ENCODE measurements at regions not wholly inside any gene's neighbourhood (a gene's known extent, or its start where the extent isn't known, plus 50 kb on each side); places are given as distances from the start of the nearest gene placed in this dataset.
"Not testable (repeated sequence)": the region's sequence is repeated elsewhere in the genome, so short reads cannot be mapped to it uniquely, and the experiment has no call there.

DNA sequence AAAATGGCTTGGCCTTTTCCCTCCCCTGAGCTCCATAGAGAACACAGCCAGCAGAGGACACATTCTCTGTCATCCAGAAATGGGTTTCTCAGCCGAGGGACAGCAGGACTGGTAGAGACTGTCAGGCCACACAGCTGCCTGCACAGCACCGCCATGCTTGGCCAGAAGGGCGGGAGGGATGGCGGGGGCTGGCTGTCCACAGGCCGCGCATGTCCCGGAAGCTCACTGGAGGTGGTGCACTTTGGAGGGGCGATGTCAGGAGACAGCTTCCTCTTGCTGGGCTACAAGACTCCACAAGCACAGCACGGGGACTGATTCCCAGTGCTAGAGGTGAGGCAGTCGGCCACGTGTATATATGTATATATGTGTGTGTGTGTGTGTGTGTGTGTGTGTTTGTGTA, 125.3 kb downstream of the GOLGA6L4 start:
- not testable (repeated sequence) for DNase-seq (ENCODE audit: low read depth in 2 of 2)

DNA sequence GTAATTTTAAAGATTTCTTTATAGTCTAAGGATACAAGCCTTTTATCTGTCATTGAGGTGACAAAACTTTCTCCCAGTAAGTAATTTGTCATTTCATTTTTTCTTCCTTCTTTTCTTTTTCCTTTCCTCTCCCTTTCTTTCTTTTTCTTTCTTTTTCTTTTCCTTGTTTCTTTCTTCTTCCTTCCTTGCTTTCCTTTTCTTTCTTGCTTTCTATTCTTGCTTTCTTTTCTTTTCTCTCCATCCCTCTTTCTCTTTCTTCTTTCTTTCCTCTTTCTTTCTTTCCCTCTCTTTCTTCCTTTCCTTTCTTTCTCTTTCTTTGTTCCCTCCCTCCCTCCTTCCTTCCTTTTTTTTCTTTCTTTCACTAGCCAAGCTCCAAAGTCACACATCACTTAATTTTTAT, 148.8 kb downstream of the GOLGA6L4 start:
- DNase-seq (ENCODE audit: low read depth in 2 of 2) = not testable (repeated sequence)

DNA sequence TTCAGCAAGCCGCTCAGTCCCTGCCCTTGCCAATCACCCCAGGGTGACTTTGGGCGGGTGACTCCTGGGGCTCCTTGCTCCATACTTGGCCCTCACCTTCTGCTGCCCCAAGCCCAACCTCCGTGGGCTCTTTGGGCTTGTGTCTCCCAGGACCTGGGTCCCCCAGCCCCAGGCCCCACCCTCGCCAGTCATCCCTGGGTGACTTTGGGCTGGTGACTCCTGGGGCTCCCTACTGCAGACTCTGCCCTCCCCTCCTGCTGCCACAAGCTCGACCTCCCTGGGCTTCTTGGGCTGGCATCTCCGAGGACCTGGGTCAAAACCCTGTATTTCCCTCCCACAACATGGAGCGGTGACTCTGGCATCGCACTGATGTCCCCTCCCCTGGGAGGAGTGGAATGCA, 151.5 kb downstream of the GOLGA6L4 start:
- no peak for DNase-seq (ENCODE audit: low read depth in 2 of 2)

DNA sequence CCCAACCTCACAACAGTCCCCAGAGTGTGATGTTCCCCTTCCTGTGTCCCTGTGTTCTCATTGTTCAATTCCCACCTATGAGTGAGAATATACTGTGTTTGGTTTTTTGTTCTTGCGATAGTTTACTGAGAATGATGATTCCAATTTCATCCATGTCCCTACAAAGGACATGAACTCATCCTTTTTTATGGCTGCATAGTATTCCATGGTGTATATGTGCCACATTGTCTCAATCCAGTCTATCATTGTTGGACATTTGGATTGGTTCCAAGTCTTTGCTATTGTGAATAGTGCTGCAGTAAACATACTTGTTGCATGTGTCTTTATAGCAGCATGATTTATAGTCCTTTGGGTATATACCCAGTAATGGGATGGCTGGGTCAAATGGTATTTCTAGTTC, 152.6 kb downstream of the GOLGA6L4 start:
- not testable (repeated sequence) for DNase-seq (ENCODE audit: low read depth in 2 of 2)

DNA sequence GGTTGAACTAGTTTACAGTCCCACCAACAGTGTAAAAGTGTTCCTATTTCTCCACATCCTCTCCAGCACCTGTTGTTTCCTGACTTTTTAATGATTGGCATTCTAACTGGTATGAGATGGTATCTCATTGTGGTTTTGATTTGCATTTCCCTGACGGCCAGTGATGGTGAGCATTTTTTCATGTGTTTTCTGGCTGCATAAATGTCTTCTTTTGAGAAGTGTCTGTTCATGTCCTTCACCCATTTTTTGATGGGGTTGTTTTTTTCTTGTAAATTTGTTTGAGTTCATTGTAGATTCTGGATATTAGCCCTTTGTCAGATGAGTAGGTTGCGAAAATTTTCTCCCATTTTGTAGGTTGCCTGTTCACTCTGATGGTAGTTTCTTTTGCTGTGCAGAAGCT, 153.1 kb downstream of the GOLGA6L4 start:
- DNase-seq (ENCODE audit: low read depth in 2 of 2) = not testable (repeated sequence)

DNA sequence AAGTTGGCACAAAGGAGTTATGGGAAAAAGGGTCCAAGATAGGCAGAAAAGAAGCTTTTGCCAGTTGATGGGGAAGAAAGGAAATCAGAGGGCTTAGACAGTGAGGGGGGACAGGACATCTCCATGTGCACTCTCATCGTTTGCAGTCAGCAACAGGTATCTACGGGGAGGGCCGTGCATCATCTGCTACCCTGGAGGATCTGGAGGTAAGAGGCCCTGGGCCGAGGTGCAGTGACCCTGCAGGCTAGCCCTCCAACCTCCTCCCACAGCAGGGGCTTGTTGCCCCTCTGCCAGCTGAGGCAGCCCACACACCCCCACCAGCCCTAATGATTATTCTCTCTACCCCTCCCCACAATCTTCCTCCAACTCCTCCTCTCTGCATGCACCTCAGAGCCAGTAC, 154.8 kb downstream of the GOLGA6L4 start:
- DNase-seq (ENCODE audit: low read depth in 2 of 2) = not testable (repeated sequence)

DNA sequence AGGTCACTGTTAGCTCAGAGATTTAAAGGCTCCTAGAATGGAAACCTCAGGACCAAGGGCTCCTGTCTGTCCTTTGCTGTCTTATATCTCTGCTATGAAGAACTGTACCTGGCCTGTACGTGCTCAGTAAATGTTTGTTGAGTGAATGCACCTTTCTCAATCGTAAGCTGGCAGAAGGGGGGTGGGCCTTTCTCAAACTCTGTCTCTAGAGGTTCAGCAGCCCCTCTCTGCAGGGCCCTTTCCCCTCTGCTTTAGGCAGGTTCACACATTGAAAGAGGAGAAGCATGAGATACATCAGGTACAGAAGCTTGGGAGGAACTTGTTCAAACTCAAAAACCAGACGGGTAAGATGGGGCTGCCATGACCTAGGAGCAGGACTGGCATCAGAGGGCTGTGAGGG, 155.6 kb downstream of the GOLGA6L4 start:
- DNase-seq (ENCODE audit: low read depth in 2 of 2) = no peak

DNA sequence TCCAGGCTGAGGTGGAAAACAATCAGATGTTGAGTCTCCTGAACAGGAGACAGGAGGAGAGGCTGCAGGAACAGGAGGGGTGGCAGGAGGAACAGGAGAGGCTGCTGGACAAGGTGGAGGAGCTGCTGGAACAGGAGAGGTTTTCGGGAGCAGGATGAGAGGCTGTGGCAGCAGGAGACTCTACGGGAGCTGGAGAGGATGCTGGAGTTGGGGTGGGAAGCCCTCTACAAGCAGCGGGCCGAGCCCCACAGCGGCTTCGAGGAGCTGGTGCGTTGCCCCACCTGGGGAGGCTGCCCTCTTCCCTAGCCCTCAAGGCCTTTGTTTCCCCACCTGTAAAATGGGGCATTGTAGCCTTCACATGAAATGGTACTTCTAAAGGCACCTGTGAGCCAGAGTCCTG, 156.4 kb downstream of the GOLGA6L4 start:
- DNase-seq (ENCODE audit: low read depth in 2 of 2) = not testable (repeated sequence)

DNA sequence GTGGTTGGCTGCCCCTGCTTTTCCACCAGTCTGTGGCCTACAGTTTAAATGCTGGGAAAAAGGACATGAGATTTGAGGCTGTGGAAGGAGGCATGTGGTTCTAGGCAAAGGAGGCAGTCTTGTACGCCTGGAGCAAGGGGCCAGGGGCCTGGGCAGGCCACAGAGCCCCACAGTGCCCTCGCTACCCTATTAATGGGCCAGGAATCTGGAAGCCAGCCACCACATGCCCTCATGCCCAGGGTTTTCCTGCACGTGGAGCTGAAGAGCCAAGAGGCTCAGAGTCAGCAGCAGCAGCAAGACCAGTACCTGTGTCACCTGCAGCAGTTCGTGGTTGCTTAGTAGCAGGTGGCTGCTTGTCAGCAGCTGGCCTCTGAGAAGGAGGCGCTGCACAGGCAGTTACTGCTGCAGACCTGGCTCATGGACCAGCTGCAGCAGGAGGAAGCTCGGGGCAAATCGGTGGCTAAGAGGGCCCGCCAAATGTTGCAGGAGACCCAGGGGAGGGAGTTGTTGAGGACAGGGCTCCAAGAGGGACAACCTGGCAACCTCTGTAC, 157.9 kb downstream of the GOLGA6L4 start:
- not testable (repeated sequence) for DNase-seq (ENCODE audit: low read depth in 2 of 2)

DNA sequence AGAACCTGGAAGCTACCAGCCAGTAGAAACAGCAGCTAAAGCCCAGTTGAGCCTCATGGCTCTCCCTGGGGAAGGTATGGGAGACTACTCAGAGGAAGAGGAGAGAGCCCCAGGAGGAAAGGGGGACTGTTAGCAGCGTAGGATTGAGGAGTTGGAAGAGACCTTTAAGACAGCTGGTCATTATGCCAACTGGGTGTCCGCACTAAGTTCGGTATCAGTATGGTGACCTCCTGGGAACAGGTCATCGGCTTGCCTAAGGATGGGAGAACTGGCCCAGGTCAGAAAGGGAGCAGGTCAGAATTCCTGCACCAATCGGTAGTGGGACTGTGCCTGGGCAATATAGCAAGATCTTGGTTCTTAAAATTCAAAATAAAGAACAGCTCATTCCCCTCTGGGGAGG, 158.4 kb downstream of the GOLGA6L4 start:
- not testable (repeated sequence) for DNase-seq (ENCODE audit: low read depth in 2 of 2)

DNA sequence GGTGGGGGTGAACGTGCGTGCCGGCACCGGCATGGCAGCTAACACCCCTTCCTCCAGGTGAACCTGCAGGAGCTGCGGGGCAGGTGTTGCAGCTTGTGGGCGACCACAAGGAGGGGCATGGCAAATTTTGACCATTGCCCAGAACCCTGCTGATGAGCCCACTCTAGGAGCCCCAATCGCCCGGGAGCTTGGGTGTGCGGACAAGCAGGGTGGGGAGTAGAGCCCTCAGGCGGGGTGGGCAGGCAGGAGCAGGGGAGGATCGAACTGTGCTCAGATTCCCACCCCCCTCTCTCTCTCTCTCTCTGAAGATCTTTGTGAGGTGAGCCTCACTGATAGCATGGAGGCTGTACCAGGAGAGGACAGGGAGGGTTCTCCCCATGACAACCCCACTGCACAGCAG, 159.8 kb downstream of the GOLGA6L4 start:
- DNase-seq (ENCODE audit: low read depth in 2 of 2) = not testable (repeated sequence)

DNA sequence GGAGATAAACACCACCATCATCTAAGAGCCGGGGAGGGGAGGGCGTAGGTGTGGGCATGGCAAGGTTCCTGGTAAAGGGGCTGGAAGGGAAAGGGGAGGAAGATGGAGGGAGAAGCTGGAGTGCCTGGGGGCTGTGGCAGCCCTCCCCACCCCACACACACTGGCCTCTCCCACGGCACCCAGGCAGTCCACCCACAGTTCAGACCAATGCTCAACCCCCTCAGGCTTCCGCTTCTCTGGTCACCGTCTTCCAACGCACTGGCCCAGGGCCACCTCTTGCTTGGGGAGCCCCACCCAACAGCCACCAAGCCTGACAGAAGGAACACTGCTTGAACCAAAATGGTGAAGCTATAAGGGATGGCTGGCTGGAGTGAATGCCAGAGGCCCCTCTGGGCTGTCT, 160.3 kb downstream of the GOLGA6L4 start:
- not testable (repeated sequence) for DNase-seq (ENCODE audit: low read depth in 2 of 2)

DNA sequence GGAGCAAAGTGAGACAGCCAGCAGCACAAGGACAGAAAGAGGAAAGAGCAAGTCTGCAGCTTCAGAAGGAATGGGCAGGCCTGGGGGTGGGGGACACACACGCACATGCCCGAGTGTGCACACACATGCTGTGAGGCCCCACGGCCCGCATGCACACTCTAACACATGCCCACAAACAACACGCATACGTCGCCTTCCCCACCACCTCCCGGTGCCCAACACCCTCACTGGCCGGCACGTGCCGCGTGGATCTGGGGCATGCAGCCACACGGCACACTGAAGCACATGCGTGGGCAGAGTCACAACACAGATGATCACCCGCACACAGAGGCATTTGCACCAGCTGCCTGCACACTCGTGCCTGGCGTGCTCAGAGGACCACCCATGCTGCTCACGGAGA, 161.5 kb downstream of the GOLGA6L4 start:
- not testable (repeated sequence) for DNase-seq (ENCODE audit: low read depth in 2 of 2)

DNA sequence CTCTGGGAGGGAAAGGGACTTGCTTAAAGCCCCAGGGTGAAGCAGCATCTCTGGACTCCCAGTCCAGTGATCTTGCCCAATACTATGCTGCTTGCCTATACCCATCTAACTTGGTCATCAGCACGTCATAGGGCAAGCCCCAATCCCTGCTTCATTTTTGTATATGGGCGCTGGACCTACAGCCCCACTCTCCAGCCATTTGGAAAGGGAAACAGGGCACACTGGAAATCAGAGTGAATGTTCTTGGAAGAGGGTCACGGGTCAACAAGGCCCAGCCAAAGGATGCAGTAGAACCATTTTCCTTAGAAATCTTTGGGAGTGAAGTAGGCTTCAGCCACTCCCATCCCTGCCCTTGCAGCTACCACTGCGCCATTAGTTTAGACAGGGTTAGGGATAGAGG, 162.5 kb downstream of the GOLGA6L4 start:
- not testable (repeated sequence) for DNase-seq (ENCODE audit: low read depth in 2 of 2)

DNA sequence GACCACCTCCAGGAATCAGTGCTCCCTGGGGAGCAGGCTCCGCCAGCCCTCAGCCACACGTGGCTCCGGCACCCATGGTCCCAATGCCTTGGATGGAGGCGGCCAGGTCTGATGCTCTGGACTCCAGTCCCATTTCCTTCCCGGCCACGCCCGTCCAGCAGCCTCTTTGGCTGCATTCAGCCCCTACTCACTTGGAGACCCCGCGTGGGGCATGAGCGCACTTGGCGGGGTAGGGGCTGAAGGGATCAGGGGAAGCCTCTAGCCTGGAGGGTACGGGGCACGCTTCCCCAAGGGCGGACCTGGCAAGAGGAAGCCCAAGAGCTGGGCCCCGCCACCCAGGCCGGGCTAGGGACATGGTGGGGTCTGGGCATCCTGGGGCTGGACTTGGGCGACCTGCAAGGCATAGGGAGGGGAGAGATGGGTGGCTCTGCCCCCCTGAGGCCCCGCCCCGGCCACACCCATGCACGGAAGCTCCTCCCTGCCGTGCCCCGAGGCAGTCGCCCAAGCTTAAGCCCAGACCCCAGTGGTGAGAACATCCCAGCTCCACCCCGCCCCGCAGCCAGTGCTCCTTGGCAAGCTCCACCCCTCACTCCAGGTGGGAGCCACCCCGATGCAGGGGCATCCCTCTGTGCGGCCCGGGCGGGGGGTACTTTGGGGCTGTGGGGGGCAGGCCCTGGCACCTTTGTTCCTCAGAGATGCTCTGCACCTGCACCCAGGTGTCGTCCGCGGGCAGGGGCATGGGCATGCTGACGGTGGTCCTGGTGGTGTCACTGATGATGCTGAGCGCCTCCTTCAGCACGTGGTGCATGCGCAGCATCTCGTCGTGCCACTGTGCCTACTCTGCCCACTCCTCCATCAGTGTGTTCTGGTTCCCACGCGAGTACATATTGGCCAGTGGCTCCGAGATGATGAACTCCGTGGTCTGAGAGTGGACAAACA, 163.5 kb downstream of the GOLGA6L4 start:
- DNase-seq (ENCODE audit: low read depth in 2 of 2) = no peak

DNA sequence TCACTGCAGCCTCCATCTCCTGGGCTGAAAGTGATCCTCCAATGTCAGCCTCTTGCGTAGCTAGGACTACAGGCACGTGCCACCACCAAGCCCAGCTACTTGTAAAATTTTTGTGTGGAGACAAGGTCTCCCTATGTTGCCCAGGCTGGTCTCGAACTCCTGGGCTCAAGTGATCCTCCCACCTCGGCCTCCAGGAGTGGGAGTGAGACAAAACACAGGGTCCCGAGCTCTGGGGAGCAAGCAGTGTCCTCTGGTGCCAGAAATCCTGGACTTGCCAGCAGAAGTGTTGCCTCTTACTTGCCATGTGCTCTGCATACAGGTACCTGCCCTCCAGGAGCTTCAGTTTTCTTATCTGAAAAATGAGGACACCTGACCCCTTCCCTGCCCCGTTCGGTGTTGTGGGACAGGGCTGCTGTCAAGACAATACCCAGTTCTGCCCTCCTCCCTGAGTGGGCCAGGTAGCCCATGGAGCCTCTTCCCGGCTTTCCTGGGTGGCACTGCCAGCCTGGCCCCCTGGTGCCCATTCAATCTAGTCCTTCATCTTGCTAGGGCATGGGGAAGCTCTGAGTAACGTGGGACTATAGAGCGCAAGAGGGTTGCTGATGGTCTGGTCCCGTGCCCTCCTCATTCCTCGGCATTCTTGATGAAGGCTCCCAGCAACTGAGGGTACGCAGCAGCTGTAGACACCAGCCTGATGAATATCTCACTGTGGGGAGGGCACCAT, 164.6 kb downstream of the GOLGA6L4 start:
- no peak for DNase-seq (ENCODE audit: low read depth in 2 of 2)

DNA sequence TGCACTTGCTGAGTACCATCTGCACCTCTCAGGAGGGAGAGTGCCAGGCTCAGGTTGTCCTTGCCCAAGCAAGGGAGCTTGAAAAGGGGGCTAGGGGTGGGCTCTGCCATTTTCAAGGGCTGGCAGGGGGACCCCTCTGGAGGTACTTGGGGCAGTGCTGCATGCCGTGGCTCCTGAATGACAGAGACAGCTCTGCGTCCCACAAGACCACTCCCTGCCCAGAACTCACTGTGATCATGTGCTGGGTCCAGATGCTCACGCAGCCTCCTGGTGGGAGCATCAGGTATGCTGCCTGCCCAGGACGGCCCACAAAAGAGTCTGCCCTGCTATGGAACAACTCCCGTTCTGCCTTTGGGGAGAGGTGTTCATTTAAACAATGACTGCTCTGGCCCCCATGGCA, 165.2 kb downstream of the GOLGA6L4 start:
- DNase-seq (ENCODE audit: low read depth in 2 of 2) = no peak

DNA sequence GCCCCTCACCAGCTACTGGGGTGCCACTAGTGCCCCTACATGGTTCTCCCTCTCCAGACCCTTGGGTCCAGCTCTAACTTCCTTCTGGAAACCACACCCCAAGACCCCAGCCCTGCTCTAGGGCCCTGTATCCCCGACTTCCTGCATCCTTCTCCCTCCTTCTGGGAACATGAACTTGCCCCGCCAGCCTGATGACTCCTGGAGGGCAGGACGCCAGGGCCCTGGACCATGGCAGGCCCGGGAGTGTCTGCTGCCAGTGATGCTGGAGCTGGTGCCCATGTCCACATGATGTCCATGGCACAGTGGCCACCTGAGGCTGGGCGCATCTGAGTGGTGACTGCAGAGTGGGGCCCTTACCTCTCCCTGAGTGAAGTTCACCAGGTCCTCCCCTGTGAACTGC, 165.9 kb downstream of the GOLGA6L4 start:
- DNase-seq (ENCODE audit: low read depth in 2 of 2) = not testable (repeated sequence)

DNA sequence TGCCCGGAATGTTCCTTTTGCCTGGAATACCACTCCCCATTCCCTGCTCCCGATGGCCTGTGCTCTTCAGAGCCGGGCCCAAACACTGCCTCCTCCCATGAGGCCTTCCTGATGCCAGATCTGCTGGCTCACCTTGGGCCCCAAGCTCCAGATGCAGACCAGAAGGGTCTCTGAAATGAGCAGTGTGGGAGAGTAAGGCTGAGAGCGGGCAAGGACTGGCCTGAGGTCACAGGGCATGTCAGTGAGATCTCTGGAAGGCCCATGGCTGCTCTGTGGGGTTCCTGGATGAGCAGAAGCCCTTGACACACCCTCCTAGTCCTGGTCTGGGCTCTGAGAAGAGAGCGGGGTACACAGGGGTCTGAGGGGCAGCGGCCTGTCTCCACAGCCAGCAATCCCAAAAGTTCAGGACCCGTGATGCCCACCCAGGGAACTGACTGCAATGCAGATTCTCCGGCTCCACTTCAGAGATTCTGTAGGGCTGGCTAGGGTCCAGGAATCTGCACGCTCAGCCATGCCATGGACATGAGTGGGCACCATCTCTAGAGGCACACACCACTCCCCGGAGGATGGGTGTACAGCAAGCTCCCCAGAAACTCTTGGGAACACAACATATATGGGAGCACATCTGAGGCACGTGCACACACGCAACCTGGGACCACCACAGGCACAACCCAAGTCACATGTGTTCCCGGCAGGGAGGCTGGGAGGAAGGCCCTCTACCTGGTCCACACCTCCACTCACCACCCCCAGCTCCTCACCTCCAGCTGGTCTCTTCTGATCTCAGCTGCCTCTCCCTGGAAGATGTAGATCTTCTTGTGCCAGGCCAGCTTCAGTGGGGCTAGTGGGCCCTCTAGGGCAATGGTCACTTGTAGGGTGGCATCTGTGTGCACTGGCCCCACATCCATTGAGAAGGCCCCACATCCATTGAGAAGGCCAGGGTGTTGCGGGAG, 166.6 kb downstream of the GOLGA6L4 start:
- DNase-seq (ENCODE audit: low read depth in 2 of 2) = not testable (repeated sequence)

DNA sequence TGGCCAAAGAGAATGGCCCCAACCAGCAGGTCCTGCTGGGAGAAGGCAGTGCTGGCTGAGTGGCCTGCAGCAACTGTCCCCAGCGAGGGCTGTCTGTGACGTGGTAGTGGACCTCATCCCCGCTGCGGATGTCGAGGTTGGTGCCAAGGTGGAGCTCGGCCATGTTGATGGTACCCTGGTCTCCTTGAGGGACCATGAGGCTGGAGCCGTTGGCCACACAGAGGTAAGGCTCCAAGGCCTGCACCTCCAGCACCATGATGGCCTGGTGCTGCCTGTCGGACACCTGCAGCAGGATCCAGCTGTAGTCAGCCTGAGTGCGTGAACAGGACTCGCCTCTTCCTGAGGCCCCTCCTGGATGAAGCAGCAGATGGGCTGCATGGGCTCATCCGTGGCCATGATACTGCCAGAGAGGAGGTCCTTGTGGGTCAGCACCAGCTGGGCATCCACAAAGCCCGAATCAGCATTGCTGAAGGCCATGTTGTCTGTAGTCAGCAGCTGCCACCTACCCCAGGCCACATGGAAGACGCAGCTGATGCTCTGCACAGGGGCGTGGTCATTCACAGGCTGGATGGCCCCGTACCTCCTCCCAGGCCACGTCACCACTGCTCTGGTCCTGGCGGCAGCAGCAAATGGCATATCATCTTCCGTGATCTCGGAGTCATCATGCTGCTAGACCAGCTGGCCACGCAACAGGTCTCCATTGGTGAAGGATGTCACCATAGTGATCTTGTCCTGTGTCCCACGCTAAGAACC, 167.5 kb downstream of the GOLGA6L4 start:
- DNase-seq (ENCODE audit: low read depth in 2 of 2) = no peak
